ENCODE measurements at regions not wholly inside any gene's neighbourhood (a gene's known extent, or its start where the extent isn't known, plus 50 kb on each side); places are given as distances from the start of the nearest gene placed in this dataset.
A peak's percentile ranks its signal among the peaks of the same experiment; 100 is the strongest.

GRCh38 chr2:64937687-64938491 is 51.3 kb upstream of the SLC1A4 start:
- DNase-seq (peak; percentile 84), ATAC-seq (peak; percentile 95)
- Histone ChIP-seq H3K27me3 (no peaks in the 10 kb centered on the region), H3K36me3 (no peaks in the 10 kb centered on the region), H3K4me3 (peak overlapping the region; percentile 30), H3K4me1 (peaks cover 4% of the 10 kb centered on the region), H3K9me3 (no peaks in the 10 kb centered on the region), H3K27ac (peak overlapping the region; percentile 63)
- intact Hi-C loops (cut with DNase I) = no loop called here
- TF ChIP-seq, protein P1, sequence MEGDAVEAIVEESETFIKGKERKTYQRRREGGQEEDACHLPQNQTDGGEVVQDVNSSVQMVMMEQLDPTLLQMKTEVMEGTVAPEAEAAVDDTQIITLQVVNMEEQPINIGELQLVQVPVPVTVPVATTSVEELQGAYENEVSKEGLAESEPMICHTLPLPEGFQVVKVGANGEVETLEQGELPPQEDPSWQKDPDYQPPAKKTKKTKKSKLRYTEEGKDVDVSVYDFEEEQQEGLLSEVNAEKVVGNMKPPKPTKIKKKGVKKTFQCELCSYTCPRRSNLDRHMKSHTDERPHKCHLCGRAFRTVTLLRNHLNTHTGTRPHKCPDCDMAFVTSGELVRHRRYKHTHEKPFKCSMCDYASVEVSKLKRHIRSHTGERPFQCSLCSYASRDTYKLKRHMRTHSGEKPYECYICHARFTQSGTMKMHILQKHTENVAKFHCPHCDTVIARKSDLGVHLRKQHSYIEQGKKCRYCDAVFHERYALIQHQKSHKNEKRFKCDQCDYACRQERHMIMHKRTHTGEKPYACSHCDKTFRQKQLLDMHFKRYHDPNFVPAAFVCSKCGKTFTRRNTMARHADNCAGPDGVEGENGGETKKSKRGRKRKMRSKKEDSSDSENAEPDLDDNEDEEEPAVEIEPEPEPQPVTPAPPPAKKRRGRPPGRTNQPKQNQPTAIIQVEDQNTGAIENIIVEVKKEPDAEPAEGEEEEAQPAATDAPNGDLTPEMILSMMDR (IDR thresholded peaks at IDR 0.05) = no peak

- TF ChIP-seq, protein P1 (IDR thresholded peaks at IDR 0.05) = no peak
- DNase-seq (no peak), ATAC-seq (no peak)
- intact Hi-C loops (cut with DNase I) = no loop called here
- Histone ChIP-seq H3K4me1 (peaks cover 4% of the 10 kb centered on the region), H3K27ac (peak overlapping the region; percentile 63), H3K27me3 (no peaks in the 10 kb centered on the region), H3K9me3 (no peaks in the 10 kb centered on the region), H3K36me3 (no peaks in the 10 kb centered on the region), H3K4me3 (no peak overlapping the region)
Measured at GRCh38 chr2:64938607-64939285, 50.5 kb upstream of the SLC1A4 start.

GRCh38 chr2:64939332-64939917 is 49.8 kb upstream of the SLC1A4 start:
- H3K9me3 ChIP-seq = no peaks in the 10 kb centered on the region
- peaks cover 4% of the 10 kb centered on the region for H3K4me1 ChIP-seq
- no peak overlapping the region for H3K27ac ChIP-seq
- no peaks in the 10 kb centered on the region for H3K27me3 ChIP-seq
- DNase-seq = no peak
- no peak overlapping the region for H3K4me3 ChIP-seq
- TF ChIP-seq, protein P1 (IDR thresholded peaks at IDR 0.05) = no peak
- no peaks in the 10 kb centered on the region for H3K36me3 ChIP-seq
- intact Hi-C loops (cut with DNase I) = no loop called here
- no peak for ATAC-seq

Measured in upper lobe of right lung (tissue), 1 donor.